Karpas-422 (cell line): ENCODE measurements at regions not wholly inside any gene's neighbourhood (a gene's known extent, or its start where the extent isn't known, plus 50 kb on each side); places are given as distances from the start of the nearest gene placed in this dataset.

ENCODE experiments used
- DNase-seq: peaks from one replicate; pipeline ENCODE4 v3.0.0-alpha.2; 2015
- H2AFZ ChIP-seq: fragments of 200-600 bp; sonication (generic); 2 replicates; pipeline ENCODE4 v1.6.1; 2014; ENCODE audit warnings: antibody characterized with exemption, low read length, mixed read lengths
- H3K27ac ChIP-seq: fragments of 200-600 bp; sonication (generic); 2 replicates; pipeline ENCODE4 v1.5.1; 2014; ENCODE audit warnings: mild to moderate bottlenecking, low read length, moderate library complexity
- H3K27me3 ChIP-seq: fragments of 200-600 bp; sonication (generic); 2 replicates; pipeline ENCODE4 v1.6.1; 2014; ENCODE audit warnings: low read length, mixed read lengths
- H3K36me3 ChIP-seq: fragments of 200-600 bp; sonication (generic); 2 replicates; pipeline ENCODE4 v1.6.1; 2014; ENCODE audit warnings: low read length, mixed read lengths; ENCODE audit not compliant: insufficient read depth
- H3K4me1 ChIP-seq: fragments of 200-600 bp; sonication (generic); 2 replicates; pipeline ENCODE4 v1.6.1; 2014; ENCODE audit warnings: mild to moderate bottlenecking, low read length, mixed read lengths
- H3K4me2 ChIP-seq: fragments of 200-600 bp; sonication (generic); 2 replicates; pipeline ENCODE4 v1.6.1; 2014; ENCODE audit warnings: low read length, low read depth, mild to moderate bottlenecking; ENCODE audit not compliant: poor library complexity, severe bottlenecking
- H3K4me3 ChIP-seq: fragments of 200-600 bp; sonication (generic); 2 replicates; pipeline ENCODE4 v1.5.1; 2014; ENCODE audit warnings: mild to moderate bottlenecking, antibody characterized with exemption, low read length, mixed read lengths
- H3K79me2 ChIP-seq: fragments of 200-600 bp; sonication (generic); 2 replicates; pipeline ENCODE4 v1.6.1; 2014; ENCODE audit warnings: mild to moderate bottlenecking, low read length, mixed read lengths
- H3K9ac ChIP-seq: fragments of 200-600 bp; sonication (generic); 2 replicates; pipeline ENCODE4 v1.6.0; 2014; ENCODE audit warnings: low read length
- H3K9me2 ChIP-seq: fragments of 200-600 bp; sonication (generic), shearing (Covaris generic); replicated peaks from 2 replicates; pipeline ENCODE4 v1.6.0; 2014; ENCODE audit warnings: mild to moderate bottlenecking, low read length, moderate library complexity; ENCODE audit not compliant: insufficient read depth
- H3K9me3 ChIP-seq: fragments of 300-700, 200-600 bp; sonication (generic); 2 replicates; pipeline ENCODE4 v1.6.1; 2014; ENCODE audit warnings: low read length, mixed read lengths
- H4K20me1 ChIP-seq: fragments of 200-600 bp; sonication (generic); 2 replicates; pipeline ENCODE4 v1.6.1; 2014; ENCODE audit warnings: mild to moderate bottlenecking, antibody characterized with exemption, low read length, low read depth; ENCODE audit not compliant: insufficient read depth

- no peaks in the 10 kb centered on the region for H3K27me3 ChIP-seq
- H3K4me3 ChIP-seq: no peak overlapping the region
- H2AFZ ChIP-seq: no peak overlapping the region
- no peaks in the 10 kb centered on the region; the same call in 1 of the 2 replicates for H3K9me3 ChIP-seq
- no peaks in the 10 kb centered on the region for H3K4me1 ChIP-seq
- no peak overlapping the region for H3K4me2 ChIP-seq
- H3K79me2 ChIP-seq: no peaks in the 10 kb centered on the region
- H4K20me1 ChIP-seq: no peaks in the 10 kb centered on the region
- no peaks in the 10 kb centered on the region for H3K9me2 ChIP-seq
- H3K27ac ChIP-seq: no peak overlapping the region
- H3K36me3 ChIP-seq: no peaks in the 10 kb centered on the region
- DNase-seq: no peak
- no peak overlapping the region for H3K9ac ChIP-seq
Observed at GRCh38 chr5:75002271-75002670, 50.1 kb downstream of the GCNT4 start.

- Histone ChIP-seq H3K36me3 (no peaks in the 10 kb centered on the region), H3K4me2 (no peak overlapping the region), H2AFZ (no peak overlapping the region), H3K79me2 (no peaks in the 10 kb centered on the region), H3K4me3 (no peak overlapping the region), H3K27me3 (no peaks in the 10 kb centered on the region), H3K9me2 (no peaks in the 10 kb centered on the region), H3K4me1 (no peaks in the 10 kb centered on the region), H3K9me3 (no peaks in the 10 kb centered on the region), H4K20me1 (no peaks in the 10 kb centered on the region), H3K9ac (no peak overlapping the region), H3K27ac (no peak overlapping the region)
- DNase-seq: no peak
Observed at GRCh38 chr5:74995926-74996325, 56.4 kb downstream of the GCNT4 start.

GRCh38 chr5:74994826-74995225 lies 57.5 kb downstream of the GCNT4 start:
- Histone ChIP-seq H3K4me1 (no peaks in the 10 kb centered on the region), H4K20me1 (no peaks in the 10 kb centered on the region), H3K79me2 (no peaks in the 10 kb centered on the region), H3K27ac (no peak overlapping the region), H3K36me3 (no peaks in the 10 kb centered on the region), H3K4me2 (no peak overlapping the region), H3K9me3 (no peaks in the 10 kb centered on the region), H3K4me3 (no peak overlapping the region), H2AFZ (no peak overlapping the region), H3K9ac (no peak overlapping the region), H3K27me3 (no peaks in the 10 kb centered on the region), H3K9me2 (no peaks in the 10 kb centered on the region)
- DNase-seq: no peak

- H3K4me3 ChIP-seq: no peak overlapping the region
- H3K9me2 ChIP-seq: no peaks in the 10 kb centered on the region
- H3K4me2 ChIP-seq: no peak overlapping the region
- no peak for DNase-seq
- H4K20me1 ChIP-seq: no peaks in the 10 kb centered on the region
- H2AFZ ChIP-seq: no peak overlapping the region
- H3K36me3 ChIP-seq: no peaks in the 10 kb centered on the region
- no peaks in the 10 kb centered on the region for H3K79me2 ChIP-seq
- no peak overlapping the region for H3K9ac ChIP-seq
- H3K27ac ChIP-seq: no peak overlapping the region
- H3K4me1 ChIP-seq: no peaks in the 10 kb centered on the region
- H3K9me3 ChIP-seq: no peaks in the 10 kb centered on the region
- no peaks in the 10 kb centered on the region for H3K27me3 ChIP-seq
Observed at GRCh38 chr5:74993743-74994142, 58.6 kb downstream of the GCNT4 start.

- Histone ChIP-seq H3K27ac (no peak overlapping the region), H4K20me1 (no peaks in the 10 kb centered on the region), H3K4me3 (no peak overlapping the region), H3K27me3 (no peaks in the 10 kb centered on the region), H3K9ac (no peak overlapping the region), H3K4me2 (no peak overlapping the region), H2AFZ (no peak overlapping the region), H3K36me3 (no peaks in the 10 kb centered on the region), H3K9me3 (peaks cover 5% of the 10 kb centered on the region; the same call in 1 of the 2 replicates), H3K79me2 (no peaks in the 10 kb centered on the region), H3K9me2 (no peaks in the 10 kb centered on the region), H3K4me1 (no peaks in the 10 kb centered on the region)
- DNase-seq: no peak
Observed at GRCh38 chr5:74992791-74993190, 59.6 kb downstream of the GCNT4 start.

- Histone ChIP-seq H3K4me1 (no peaks in the 10 kb centered on the region), H3K9me3 (peaks cover 5% of the 10 kb centered on the region; the same call in 1 of the 2 replicates), H3K79me2 (no peaks in the 10 kb centered on the region), H3K27me3 (no peaks in the 10 kb centered on the region), H3K4me2 (no peak overlapping the region), H2AFZ (no peak overlapping the region), H3K9me2 (no peaks in the 10 kb centered on the region), H4K20me1 (no peaks in the 10 kb centered on the region), H3K27ac (no peak overlapping the region), H3K4me3 (no peak overlapping the region), H3K9ac (no peak overlapping the region), H3K36me3 (no peaks in the 10 kb centered on the region)
- no peak for DNase-seq
Observed at GRCh38 chr5:74991522-74991921, 60.8 kb downstream of the GCNT4 start.

GRCh38 chr5:74990194-74990593 lies 62.2 kb downstream of the GCNT4 start:
- H3K9me3 ChIP-seq: peaks cover 5% of the 10 kb centered on the region; the same call in 1 of the 2 replicates
- no peak for DNase-seq

GRCh38 chr5:74988273-74988983 lies 63.9 kb downstream of the GCNT4 start:
- Histone ChIP-seq H3K4me2 (no peak overlapping the region), H3K4me1 (no peaks in the 10 kb centered on the region), H3K9ac (no peak overlapping the region), H3K27me3 (no peaks in the 10 kb centered on the region), H3K9me3 (peaks cover 5% of the 10 kb centered on the region; the same call in 1 of the 2 replicates), H2AFZ (no peak overlapping the region), H4K20me1 (no peaks in the 10 kb centered on the region), H3K79me2 (no peaks in the 10 kb centered on the region), H3K27ac (no peak overlapping the region), H3K36me3 (no peaks in the 10 kb centered on the region), H3K9me2 (no peaks in the 10 kb centered on the region), H3K4me3 (no peak overlapping the region)
- no peak for DNase-seq

More at GRCh38 chr5:74990194-74990593, 62.2 kb downstream of the GCNT4 start:
- H3K27ac ChIP-seq: no peak overlapping the region
- H3K9ac ChIP-seq: no peak overlapping the region
- H3K4me1 ChIP-seq: no peaks in the 10 kb centered on the region
- no peaks in the 10 kb centered on the region for H3K79me2 ChIP-seq
- H3K36me3 ChIP-seq: no peaks in the 10 kb centered on the region
- H4K20me1 ChIP-seq: no peaks in the 10 kb centered on the region
- no peak overlapping the region for H3K4me2 ChIP-seq
- H3K4me3 ChIP-seq: no peak overlapping the region
- H2AFZ ChIP-seq: no peak overlapping the region
- no peaks in the 10 kb centered on the region for H3K9me2 ChIP-seq
- no peaks in the 10 kb centered on the region for H3K27me3 ChIP-seq
